Peyer's patch (tissue), 4 donors: ENCODE measurements at regions not wholly inside any gene's neighbourhood (a gene's known extent, or its start where the extent isn't known, plus 50 kb on each side); places are given as distances from the start of the nearest gene placed in this dataset.

ENCODE experiments used
- DNase-seq, 3 donors: peaks; one replicate each; pipeline ENCODE4 v3.0.0-alpha.2; 2017 to 2019
- H3K27ac ChIP-seq, 4 donors: fragments of 200-600 bp; sonication (generic); one replicate each; pipeline ENCODE4 v1.5.1; 2016 to 2019
- H3K27me3 ChIP-seq, 2 donors: fragments of 200-600 bp; sonication (generic); one replicate each; pipeline ENCODE4 v1.5.1; 2019
- H3K36me3 ChIP-seq, 3 donors: fragments of 200-600 bp; sonication (generic); one replicate each; pipeline ENCODE4 v1.5.1; 2016 to 2019
- H3K4me1 ChIP-seq, 4 donors: fragments of 200-600 bp; sonication (generic); one replicate each; pipeline ENCODE4 v1.5.1; 2016 to 2019
- H3K4me3 ChIP-seq, 4 donors: fragments of 200-600 bp; sonication (generic); 1 replicate in 3 of 4; 2 replicates in 1 of 4; pipeline ENCODE4 v1.5.1; 2016 to 2019; ENCODE audit warnings: mild to moderate bottlenecking in 1 of 4
- H3K9me3 ChIP-seq, 4 donors: fragments of 200-600 bp; sonication (generic); one replicate each; pipeline ENCODE4 v1.5.1; 2016 to 2019; ENCODE audit warnings: mild to moderate bottlenecking in 1 of 4
- CTCF ChIP-seq, 6 experiments: fragments of 450-650 bp in 4 of 6; fragments of 200-600 bp in 2 of 6; sonication (generic) in 1 of 6; IDR thresholded peaks; one replicate each; pipeline ENCODE4 v1.5.1; 2017 to 2019; ENCODE audit warnings: antibody characterized with exemption in 6 of 6, mild to moderate bottlenecking in 3 of 6, moderate library complexity in 1 of 6
- POLR2A ChIP-seq, 2 donors: fragments of 450-650 bp; IDR thresholded peaks; one replicate each; pipeline ENCODE4 v1.5.1; 2017; ENCODE audit warnings: antibody characterized with exemption in 2 of 2, mild to moderate bottlenecking in 2 of 2, moderate library complexity in 2 of 2

- TF ChIP-seq POLR2A (IDR thresholded peaks at IDR 0.05) (no peak), CTCF (IDR thresholded peaks at IDR 0.05) (no peak)
- H3K4me3 ChIP-seq: no peak overlapping the region
- no peak for DNase-seq
- no peaks in the 10 kb centered on the region for H3K9me3 ChIP-seq
- H3K4me1 ChIP-seq: no peaks in the 10 kb centered on the region
- H3K27me3 ChIP-seq: no peaks in the 10 kb centered on the region
- no peak overlapping the region for H3K27ac ChIP-seq
- no peaks in the 10 kb centered on the region for H3K36me3 ChIP-seq
Measured at GRCh38 chr16:49148410-49148809, 133.2 kb downstream of the CBLN1 start.

GRCh38 chr16:49140618-49141017 is 141.0 kb downstream of the CBLN1 start:
- Histone ChIP-seq H3K4me3 (no peak overlapping the region), H3K9me3 (no peaks in the 10 kb centered on the region), H3K27ac (no peak overlapping the region), H3K36me3 (no peaks in the 10 kb centered on the region), H3K4me1 (no peaks in the 10 kb centered on the region), H3K27me3 (no peaks in the 10 kb centered on the region)
- DNase-seq: no peak
- no peak for TF ChIP-seq CTCF (IDR thresholded peaks at IDR 0.05)
- TF ChIP-seq POLR2A (IDR thresholded peaks at IDR 0.05): no peak

DNA sequence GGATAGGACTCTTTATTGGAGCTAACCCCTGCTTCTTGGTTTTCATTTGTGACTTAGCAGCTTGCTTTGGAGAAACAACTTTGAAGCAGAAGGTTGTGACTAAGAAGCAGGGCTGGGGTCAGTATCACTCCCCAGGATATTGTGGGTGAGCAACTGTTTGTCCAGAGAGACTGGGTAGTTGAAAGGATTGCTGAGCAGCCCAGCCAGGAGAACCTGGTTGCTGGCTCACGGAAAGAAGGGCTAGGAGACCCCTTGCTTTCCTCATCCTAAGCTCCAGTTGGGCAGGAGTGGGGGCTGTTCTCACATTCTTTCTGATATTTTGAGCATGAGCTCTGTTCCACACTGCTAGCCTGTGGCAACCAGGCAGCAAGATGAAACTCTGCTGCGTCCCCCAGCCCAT is 151.2 kb downstream of the CBLN1 start:
- H3K36me3 ChIP-seq: no peaks in the 10 kb centered on the region
- TF ChIP-seq CTCF (IDR thresholded peaks at IDR 0.05) (no peak), POLR2A (IDR thresholded peaks at IDR 0.05) (no peak)
- DNase-seq: no peak
- H3K27ac ChIP-seq: no peak overlapping the region
- no peak overlapping the region for H3K4me3 ChIP-seq
- no peaks in the 10 kb centered on the region for H3K27me3 ChIP-seq
- H3K4me1 ChIP-seq: no peaks in the 10 kb centered on the region
- no peaks in the 10 kb centered on the region for H3K9me3 ChIP-seq

- Histone ChIP-seq H3K36me3 (no peaks in the 10 kb centered on the region), H3K4me3 (no peak overlapping the region), H3K9me3 (no peaks in the 10 kb centered on the region), H3K27me3 (no peaks in the 10 kb centered on the region), H3K27ac (no peak overlapping the region), H3K4me1 (no peaks in the 10 kb centered on the region)
- no peak for DNase-seq
- TF ChIP-seq POLR2A (IDR thresholded peaks at IDR 0.05) (no peak), CTCF (IDR thresholded peaks at IDR 0.05) (no peak)
Measured at GRCh38 chr16:49129935-49130334, 151.7 kb downstream of the CBLN1 start.

- DNase-seq: no peak
- TF ChIP-seq CTCF (IDR thresholded peaks at IDR 0.05): no peak
- no peak for TF ChIP-seq POLR2A (IDR thresholded peaks at IDR 0.05)
- no peaks in the 10 kb centered on the region for H3K9me3 ChIP-seq
Measured at GRCh38 chr16:49128740-49129139, 152.9 kb downstream of the CBLN1 start.

GRCh38 chr16:49127103-49127502 is 154.5 kb downstream of the CBLN1 start:
- TF ChIP-seq POLR2A (IDR thresholded peaks at IDR 0.05) (no peak), CTCF (IDR thresholded peaks at IDR 0.05) (no peak)
- no peak for DNase-seq
- H3K4me1 ChIP-seq: no peaks in the 10 kb centered on the region

More at GRCh38 chr16:49128740-49129139, 152.9 kb downstream of the CBLN1 start:
- H3K27me3 ChIP-seq: no peaks in the 10 kb centered on the region
- no peaks in the 10 kb centered on the region for H3K4me1 ChIP-seq
- H3K27ac ChIP-seq: no peak overlapping the region
- H3K36me3 ChIP-seq: no peaks in the 10 kb centered on the region
- no peak overlapping the region for H3K4me3 ChIP-seq

More at GRCh38 chr16:49127103-49127502, 154.5 kb downstream of the CBLN1 start:
- H3K27ac ChIP-seq: no peak overlapping the region
- no peaks in the 10 kb centered on the region for H3K27me3 ChIP-seq
- H3K4me3 ChIP-seq: no peak overlapping the region
- H3K9me3 ChIP-seq: no peaks in the 10 kb centered on the region
- no peaks in the 10 kb centered on the region for H3K36me3 ChIP-seq
